ENCODE measurements at regions not wholly inside any gene's neighbourhood (a gene's known extent, or its start where the extent isn't known, plus 50 kb on each side); places are given as distances from the start of the nearest gene placed in this dataset.

DNA sequence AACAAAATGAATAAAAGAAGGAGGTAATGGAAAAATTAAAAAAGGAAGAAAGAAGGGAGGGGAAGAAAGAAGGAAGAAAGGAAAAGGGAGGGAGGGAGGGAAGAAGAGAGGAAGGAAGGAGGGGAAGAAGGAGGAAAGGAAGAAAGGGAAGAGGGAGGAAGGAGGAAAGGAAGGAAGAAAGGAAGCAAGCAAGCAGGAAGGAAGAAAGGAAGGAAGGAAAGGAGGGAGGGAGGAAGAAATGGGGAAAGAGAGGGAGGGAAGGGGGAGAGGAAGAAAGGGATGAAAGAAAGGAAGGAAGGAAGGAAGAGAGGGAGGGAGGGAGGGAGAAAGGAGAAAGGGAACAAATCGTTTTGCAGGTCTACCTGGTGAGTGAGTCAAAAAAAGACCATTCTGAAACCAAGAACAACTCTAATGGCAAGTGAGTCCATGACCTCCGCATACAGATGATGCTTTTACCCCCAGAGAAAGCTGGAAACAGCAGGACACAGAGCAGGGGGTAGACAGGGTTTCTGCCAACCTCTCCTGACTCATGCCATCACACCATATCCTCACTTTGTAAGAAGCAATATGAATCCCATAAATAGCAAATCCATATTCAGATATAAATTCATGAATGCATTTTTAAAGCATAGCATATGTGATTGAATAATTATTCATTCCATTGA, 1112.9 kb upstream of the AUTS2 start:
- no peak for DNase-seq (ENCODE audit: low spot score)

DNA sequence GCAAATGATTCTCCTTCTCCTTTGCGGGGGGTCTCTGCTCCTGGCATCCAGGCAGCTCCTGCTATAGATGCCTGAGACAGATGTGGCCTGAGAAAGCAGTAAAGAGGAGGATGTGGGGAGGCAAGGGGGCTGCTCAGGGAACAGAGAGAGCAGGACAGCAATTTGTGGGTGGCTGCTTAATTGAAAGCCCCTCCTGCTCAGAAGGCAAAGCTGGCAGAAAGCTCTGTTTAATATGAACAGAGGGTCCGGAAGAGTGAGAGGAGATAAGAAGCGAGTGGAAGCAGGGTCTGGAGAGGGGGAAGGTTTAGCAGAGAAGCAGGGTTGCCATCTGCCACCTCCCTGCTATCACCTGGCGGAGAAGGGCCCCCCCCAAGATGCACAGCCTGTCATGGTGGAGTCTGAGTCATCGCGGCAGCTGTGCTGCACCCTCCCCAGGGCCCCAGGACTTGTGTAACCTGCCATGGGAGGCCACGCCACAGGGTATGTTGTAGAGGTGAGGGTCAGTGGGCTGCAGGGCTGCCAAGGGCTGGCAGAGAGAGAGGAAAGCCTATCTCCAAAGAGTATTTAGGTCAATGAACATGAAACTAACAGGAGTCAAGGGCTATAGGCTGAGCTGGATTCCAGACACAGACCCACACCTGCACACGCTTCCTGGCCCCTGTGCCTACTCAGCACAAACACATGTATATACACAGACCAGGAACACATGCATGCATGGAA, 1109.8 kb upstream of the AUTS2 start:
- DNase-seq (ENCODE audit: low spot score): no peak

DNA sequence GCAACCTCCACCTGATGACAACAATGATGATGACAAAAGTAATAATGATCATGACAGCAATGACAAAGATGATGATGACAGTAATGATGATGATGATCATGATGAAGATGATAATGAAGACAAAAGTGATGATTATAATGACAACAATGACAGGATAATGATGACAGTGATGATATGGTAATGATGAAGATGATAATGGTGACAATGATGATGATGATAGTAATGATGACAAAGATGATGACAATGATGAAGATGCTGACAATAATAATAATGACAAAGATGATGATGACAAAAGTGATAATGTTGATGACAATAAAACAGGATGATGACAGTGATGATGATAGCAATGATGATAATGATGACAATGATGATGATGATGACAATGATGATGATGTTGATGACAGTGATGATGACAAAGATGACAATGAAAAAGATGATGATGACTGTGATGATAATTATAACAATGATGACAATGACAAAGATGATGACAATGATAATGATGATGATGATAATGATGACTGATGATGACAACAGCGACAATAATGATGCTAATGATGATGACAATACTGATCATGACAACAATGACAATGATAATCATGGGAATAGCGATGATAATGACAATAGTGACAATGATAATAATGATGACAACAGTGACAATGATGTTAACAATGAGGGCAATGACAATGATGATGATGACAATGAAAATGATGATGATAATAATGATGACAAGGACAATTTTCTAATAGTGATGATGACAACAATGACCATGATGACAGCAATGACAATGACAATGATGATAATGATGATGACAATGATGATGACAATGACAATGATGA, 1106.5 kb upstream of the AUTS2 start:
- DNase-seq (ENCODE audit: low spot score): no peak

DNA sequence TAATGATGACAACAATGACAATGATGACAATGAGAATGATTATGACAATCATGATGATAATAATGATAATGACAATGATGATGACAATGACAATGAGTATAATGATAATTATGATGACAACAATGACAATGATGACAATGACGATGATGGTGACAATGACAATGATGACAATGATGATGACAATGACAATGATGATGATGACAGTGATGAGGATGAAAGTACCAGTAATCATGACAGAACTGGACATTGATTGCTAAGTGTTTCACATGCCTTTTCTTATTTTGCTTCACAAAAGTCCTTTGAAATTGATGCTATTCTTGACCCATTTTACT, 1106.0 kb upstream of the AUTS2 start:
- DNase-seq (ENCODE audit: low spot score): no peak

DNA sequence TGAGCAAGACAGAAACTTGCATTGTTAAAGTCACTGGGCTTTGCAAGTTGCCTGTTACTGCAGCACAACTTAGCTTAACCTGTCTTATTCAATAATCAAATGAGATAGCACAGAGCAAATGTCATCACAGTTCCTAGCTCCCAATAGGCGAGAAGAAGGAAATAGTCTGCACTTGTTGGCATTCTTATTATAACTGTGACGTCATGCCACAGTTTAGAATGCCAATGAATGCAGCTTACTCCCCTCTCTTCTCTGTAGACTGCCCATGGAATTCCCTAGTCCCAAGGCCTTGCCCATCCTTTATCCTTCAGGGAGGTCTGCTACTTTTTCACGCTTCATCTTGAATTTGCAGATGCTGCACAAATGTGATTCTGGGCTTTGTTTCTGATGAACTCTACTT, 1094.9 kb upstream of the AUTS2 start:
- no peak for DNase-seq (ENCODE audit: low spot score)

DNA sequence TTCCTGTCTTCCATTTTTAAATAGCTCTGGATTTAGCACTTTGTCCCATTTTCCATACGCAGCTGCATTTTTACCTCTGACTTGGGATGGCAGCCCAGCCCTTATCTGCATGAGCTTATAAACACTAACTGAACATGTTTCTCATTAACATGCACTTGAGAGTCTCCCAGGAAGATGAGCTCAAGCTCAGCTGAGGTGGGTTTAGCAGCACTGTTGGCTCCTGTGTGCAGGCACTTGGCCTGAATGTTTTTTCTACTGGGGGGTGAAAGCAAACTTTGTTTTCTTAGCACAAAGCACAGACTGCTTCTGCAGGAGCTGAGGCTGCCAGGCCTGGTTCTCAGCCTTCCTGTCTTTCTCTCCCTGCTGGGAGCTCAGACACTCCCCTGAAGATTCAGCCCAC, 1093.6 kb upstream of the AUTS2 start:
- no peak for DNase-seq (ENCODE audit: low spot score)

DNA sequence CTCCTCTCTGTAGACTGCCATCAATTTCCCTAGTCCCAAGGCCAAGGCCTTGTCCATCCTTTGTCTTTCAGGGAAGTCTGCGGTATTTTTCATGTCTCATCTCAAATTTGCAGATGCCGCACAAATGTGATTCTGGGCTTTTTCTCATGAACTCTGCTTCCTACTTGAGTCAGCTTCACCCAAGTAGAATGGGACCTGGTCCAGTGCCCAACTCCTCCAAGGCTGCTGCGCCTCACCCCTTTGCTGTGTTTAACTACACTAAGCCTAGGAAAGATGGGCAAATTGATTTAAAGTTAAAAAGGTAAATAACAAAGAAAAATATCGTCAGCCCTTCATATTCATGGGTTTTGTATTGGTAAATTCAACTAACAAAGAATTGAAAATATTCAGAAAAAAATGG, 1092.6 kb upstream of the AUTS2 start:
- DNase-seq (ENCODE audit: low spot score): no peak

DNA sequence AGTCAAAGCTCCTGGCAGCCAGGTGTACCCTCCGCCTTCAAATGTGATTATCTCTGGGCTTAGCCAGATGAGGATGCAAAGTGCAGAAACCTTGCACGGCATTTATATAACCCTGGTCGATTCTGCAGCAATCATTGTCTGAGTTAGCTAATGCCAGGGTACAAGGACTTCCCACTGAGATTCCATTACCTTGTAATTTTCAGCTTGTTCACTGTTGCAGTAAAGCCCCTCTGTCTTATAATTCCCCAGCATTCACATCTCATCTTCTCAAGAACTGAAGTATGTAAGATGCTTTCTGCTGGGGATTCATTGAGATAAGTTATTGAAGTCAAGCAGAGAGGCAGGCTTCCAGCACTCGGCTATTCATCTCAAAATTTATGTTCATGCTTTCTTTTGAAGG, 1090.6 kb upstream of the AUTS2 start:
- no peak for DNase-seq (ENCODE audit: low spot score)

DNA sequence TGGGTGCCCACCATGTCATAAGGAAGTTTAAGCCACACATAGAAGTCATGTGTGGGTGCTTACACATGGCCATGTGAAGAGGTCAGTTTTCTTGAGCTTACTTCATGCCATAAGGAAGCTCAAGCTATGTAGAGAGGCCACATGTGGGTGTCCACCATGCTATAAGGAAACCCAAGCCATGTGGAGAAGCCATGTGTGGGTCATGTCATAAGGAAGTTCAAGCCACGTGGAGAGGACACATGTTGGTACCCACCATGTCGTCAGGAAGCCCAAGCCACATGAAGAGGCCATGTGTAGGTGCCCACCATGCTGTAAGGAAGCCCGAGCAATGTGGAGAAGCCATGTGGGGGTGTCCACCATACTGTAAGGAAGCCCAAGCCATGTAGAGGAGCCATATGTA, 1089.2 kb upstream of the AUTS2 start:
- no peak for DNase-seq (ENCODE audit: low spot score)

DNA sequence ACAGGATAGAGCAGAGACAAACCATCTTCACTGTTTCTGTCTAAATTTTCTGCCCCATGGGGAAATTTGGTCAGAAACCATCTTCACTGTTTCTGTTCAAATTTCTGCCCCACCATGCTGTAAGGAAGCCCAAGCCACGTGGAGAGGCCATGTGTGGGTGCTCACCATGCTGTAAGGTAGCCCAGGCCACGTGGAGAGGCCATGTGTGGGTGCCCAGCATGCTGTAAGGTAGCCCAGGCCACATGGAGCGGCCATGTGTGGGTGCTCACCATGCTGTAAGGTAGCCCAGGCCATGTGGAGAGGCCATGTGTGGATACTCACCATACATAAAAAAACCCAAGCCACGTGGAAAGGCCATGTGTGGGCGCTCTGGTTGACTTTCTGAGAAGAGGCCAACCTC, 1088.7 kb upstream of the AUTS2 start:
- no peak for DNase-seq (ENCODE audit: low spot score)

DNA sequence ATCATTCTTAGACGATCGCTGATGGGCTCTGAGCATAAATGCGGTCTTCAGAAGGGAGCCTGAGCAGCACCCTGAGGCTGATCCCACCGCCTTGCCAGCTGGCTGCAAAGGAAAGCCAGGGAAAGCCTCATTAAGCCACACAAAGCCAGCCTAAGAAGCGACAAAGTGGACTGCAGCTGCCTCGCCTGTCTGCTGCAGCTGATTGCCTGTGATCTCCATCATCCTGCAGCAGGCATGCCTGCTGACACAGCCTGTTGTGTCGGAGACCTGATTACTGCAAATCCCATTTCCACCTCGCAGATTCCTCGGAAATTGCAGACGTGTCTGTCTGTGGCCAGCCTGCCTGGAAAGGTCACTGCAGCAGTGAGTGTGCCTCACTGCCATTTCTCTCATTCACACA, 1087.0 kb upstream of the AUTS2 start:
- DNase-seq (ENCODE audit: low spot score): no peak

DNA sequence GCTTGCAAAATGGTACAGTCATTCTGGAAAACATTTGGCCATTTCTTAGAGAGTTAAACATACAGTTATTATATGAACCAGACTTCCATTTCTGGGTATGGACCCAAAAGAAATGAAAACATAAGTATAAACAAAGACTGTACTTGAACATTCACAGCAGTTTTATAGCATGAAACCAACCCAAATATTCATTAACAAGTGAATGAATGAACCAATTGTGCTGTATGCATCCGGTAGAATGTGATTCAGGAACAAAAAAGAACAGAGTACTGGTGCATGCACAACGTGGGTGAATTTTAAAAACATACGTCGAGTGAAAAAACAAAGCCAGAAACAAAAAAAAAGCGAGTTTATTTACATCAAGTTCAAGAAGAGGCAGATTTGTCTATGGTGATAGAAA, 1085.8 kb upstream of the AUTS2 start:
- no peak for DNase-seq (ENCODE audit: low spot score)

DNA sequence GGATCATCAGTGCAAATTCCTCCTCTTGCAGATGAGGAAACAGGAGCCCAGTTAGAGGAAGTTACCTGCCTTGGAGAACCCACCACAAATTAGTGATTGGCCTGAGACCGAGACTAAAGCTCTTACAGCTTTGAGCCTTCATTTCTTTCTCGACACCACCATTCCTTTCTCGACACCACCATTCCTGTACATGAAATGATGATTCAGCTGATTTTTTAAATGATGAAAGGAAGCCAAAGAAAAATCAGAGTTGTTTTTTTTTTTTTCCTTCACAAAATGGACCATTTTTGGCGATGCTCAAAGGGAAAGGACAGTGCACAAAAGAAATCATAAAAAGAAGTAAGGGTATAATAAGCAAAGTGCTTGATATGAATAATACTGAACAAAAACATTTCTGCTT, 1080.2 kb upstream of the AUTS2 start:
- DNase-seq (ENCODE audit: low spot score): no peak

DNA sequence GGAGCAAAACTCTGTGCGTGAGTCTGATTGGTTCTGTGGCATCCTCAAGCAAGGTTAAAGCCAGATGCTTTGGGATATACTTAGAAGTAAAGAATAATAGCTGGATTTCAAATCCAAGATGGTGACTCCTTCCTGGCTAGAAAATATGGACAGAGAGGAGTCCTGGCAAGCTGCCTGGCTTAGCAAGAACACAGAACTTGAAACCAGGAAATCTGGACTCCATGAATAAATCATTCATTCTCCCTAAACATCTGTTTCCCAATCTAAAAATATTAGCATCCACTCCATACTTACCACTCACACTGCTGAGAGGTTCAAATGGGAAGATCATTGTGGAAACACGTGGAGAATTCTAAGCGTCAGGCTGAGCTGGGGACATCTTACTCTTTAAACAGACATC, 1074.1 kb upstream of the AUTS2 start:
- no peak for DNase-seq (ENCODE audit: low spot score)

DNA sequence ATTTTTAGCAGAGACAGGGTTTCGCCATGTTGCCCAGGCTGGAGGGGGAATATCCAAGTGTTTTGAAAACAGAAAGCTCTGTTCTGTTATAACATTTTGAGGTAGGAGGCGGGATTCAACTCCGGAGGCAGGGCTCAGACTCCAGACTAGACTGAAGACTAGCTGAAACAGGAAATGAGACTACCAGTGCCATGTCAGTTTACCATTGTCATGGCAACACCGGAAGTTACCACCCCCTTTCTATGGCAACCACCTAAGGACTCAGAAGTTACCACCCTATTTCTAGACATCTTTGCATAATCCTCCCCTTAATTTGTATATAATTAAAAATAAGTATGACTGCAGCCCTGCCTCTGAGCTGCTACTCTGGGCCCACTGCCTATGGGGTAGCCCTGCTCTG, 1069.1 kb upstream of the AUTS2 start:
- DNase-seq (ENCODE audit: low spot score): no peak

DNA sequence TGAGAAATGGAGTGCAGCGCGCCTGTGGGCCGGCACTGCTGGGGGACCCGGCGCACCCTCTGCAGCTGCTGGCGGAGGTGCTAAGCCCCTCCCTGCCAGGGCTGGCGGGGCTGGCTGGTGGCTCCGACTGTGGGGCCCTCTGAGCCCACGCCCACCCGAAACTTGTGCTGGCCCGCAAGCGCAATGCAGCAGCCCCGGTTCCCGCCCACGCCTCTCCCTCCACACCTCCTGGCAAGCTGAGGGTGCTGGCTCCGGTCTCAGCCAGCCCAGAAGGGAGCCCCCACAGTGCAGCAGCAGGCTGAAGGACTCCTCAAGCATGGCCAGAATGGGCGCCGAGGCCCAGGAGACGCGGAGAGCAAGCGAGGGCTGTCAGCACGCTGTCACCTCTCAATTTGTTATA, 1063.0 kb upstream of the AUTS2 start:
- DNase-seq (ENCODE audit: low spot score): no peak

DNA sequence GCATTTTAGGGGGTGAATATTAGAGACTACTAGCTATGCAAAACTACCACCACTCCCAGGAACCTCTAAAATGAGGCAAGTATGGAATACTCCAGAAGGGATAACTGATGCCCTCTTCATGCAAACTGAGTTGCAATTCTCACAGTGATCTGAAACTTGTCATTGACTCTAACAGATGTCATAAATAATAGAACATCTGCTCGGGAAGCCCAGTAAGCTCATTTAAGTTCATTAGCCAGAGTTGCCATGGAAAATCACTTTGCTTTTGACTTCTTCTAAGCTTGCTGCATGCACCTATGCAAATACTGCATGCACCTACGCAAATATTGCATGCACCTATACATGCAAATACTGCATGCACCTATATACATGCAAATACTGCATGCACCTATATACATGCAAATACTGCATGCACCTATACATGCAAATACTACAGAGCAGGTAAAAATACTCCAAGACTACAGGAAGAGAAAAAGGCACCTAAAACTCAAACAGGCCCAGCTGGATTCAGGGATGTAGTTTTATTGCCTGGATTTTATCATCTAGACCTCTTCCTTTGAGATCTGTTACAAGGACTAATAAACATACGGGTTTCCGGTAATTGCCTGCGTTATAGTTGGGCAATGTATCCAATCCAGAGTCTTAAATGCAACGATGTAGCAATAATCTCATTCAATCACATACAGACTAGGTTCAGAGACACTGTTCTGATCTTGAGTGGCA, 1061.1 kb upstream of the AUTS2 start:
- DNase-seq (ENCODE audit: low spot score): no peak

DNA sequence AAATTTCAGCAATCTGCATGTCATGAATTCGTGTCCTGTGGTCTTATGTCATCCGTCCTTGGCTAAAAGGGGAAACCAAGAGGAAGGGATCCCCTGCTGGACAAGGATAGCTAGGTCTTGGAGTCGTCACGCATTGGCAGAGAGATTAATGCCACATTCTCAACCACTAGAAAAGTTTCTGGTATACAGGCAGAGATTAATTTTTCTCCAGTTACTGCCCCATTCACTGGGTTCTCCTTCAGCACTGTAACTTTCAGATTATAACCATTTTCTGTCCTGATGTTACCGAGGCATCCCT, 1060.6 kb upstream of the AUTS2 start:
- DNase-seq (ENCODE audit: low spot score): no peak

DNA sequence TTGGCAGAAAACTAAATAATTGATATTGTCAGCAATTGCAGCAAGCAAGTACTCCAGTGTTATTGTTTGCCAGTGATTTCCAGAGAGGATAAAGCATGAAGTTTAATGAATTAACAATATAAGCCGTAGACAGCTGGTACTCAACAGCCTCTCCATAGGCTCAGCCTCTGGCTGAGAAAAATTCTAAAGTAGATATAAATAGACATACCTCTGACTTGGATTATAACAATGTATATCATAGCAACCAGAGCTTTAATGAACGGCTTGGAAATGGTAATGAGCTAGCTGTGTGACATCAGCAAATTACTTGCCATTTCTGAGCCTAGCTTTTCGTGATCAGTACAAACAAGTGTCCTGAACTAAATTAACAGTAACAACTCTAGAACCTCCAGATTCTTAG, 1055.4 kb upstream of the AUTS2 start:
- no peak for DNase-seq (ENCODE audit: low spot score)

DNA sequence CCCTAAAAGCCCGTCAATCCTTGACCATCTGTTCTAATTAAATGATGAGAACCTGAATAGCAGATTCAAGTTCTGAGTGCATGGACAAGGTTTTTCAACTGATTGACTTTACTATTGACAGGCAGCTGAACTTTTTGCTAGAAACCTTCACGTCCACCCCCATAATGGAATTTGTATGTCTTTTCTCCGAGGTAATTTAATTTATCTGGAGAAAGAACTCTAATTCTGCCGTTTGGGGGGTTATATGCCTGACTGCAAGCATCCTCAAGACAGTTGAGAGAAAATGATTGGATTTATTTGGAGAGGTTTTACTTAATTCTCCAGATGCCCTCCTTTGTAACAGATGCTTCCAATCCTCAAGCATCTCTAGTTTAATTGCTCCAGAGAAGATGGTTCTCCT, 1053.4 kb upstream of the AUTS2 start:
- no peak for DNase-seq (ENCODE audit: low spot score)

DNA sequence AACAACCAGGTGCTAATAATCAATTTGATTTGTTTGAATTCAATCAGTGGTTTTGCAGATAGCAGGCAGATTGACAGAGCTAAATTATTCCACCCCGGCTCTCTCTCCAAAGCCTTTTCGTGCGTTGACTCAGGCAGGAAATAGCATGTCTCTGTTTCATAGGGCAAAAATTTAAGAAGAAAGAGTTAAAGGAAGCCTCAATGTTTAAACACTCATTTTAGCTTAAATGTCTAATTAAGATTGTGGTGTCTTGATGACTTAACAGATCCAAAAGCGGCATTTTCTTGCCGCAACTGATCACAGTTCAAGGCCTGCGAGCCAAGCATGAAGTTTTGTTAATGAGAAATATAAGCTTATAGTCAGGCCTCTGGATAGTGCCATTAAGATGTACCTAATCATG, 1051.1 kb upstream of the AUTS2 start:
- DNase-seq (ENCODE audit: low spot score): peak; percentile 41

DNA sequence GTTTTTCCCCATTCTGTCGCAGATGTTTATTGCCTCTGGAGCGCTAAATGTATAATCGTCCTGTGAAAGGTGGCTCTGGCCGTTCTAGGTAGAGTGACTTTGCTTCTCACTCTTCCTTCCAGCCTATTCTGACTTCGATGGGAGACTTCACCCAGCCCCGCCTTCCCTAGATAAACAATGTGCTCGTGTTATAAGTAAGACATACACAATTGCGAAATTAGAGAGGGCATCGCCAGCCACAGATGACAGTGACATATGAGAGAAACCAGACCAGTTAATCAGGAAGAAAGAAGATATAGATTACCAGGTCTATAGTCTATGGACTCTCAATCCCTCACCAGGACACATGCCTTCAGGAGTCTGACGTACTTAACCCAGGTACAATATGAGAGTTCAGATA, 1050.5 kb upstream of the AUTS2 start:
- DNase-seq (ENCODE audit: low spot score): no peak

DNA sequence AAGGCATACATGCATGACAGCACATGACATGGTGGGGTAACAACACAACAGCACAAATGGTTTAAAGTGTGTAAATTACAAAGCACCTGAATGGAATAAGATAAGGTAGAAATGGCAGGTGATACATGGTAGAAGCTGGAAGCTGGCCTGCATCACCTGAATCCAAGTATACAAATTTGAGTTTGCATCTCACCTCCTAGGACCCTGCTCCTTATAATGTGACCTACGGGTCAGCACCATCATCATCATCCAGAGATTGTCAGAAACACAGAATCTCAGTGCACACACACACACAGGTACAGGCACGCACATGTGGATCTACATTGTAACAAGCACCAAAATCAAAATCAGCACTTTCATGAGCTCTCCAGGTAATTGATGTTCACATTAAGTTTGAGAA, 1048.2 kb upstream of the AUTS2 start:
- no peak for DNase-seq (ENCODE audit: low spot score)
